Panc1 (cell line): ENCODE measurements at regions not wholly inside any gene's neighbourhood (a gene's known extent, or its start where the extent isn't known, plus 50 kb on each side); places are given as distances from the start of the nearest gene placed in this dataset.

Experiments
- POLR2AphosphoS5 ChIP-seq: IDR thresholded peaks from 2 replicates; pipeline ENCODE4 v1.6.1; 2012; ENCODE audit warnings: mild to moderate bottlenecking, low read depth, low read length, moderate library complexity
- TCF7L2 ChIP-seq: IDR thresholded peaks from 2 replicates; pipeline ENCODE4 v1.6.1; 2011; ENCODE audit warnings: mild to moderate bottlenecking, low read depth, low read length, inconsistent platforms
- TF ChIP-seq, protein P1 (sequence below): fragments of 450-650 bp; IDR thresholded peaks from 2 replicates; pipeline ENCODE4 v1.5.1; 2017; ENCODE audit warnings: mild to moderate bottlenecking

DNA sequence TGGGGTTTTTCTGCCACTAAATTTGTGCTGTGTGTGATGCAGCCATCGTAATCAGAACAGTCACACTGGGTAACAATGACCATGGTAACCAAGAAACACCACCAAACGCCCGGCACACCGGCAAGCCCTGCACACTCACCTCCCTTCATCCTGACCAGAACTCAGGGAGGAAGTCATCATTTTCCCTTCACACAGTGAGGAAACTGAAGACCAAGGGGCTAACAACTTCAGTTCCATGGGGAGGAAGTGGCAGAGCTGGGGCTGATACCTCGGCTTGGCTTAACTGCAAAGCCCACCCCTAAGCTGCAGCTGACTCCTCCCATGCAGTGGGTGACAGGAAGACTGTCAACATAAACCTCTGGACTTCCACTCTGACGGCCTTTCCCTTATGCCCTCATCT is 69.3 kb upstream of the BCAR3 start:
- TF ChIP-seq, protein P1, sequence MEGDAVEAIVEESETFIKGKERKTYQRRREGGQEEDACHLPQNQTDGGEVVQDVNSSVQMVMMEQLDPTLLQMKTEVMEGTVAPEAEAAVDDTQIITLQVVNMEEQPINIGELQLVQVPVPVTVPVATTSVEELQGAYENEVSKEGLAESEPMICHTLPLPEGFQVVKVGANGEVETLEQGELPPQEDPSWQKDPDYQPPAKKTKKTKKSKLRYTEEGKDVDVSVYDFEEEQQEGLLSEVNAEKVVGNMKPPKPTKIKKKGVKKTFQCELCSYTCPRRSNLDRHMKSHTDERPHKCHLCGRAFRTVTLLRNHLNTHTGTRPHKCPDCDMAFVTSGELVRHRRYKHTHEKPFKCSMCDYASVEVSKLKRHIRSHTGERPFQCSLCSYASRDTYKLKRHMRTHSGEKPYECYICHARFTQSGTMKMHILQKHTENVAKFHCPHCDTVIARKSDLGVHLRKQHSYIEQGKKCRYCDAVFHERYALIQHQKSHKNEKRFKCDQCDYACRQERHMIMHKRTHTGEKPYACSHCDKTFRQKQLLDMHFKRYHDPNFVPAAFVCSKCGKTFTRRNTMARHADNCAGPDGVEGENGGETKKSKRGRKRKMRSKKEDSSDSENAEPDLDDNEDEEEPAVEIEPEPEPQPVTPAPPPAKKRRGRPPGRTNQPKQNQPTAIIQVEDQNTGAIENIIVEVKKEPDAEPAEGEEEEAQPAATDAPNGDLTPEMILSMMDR, result no peak
- TF ChIP-seq POLR2AphosphoS5 (no peak), TCF7L2 (no peak)
